HCT116 (cell line): ENCODE measurements at regions not wholly inside any gene's neighbourhood (a gene's known extent, or its start where the extent isn't known, plus 50 kb on each side); places are given as distances from the start of the nearest gene placed in this dataset.

ENCODE experiments used
- ATAC-seq: fragments of 200-7000 bp; cut with Tn5 transposase; 2 replicates; pipeline ENCODE4 v1.9.1; 2020; ENCODE audit warnings: mild to moderate bottlenecking, moderate library complexity
- BruUV-seq: library from RNA; stranded (reverse); fragments of 400-500 nt; replicated peaks from 2 replicates; lab custom pipeline; 2021; lab: Mats Ljungman, UMichigan
- CTCF ChIA-PET: fragments of 300-600 bp; sonication (Branson Sonifier 250); formaldehyde crosslinking; loops from one replicate; lab custom pipeline; 2021; ENCODE audit warnings: antibody characterized with exemption; lab: Charles Lee
- POLR2A ChIA-PET: fragments of 300-600, 350-600 bp; sonication (Branson Sonifier 250); formaldehyde crosslinking; loops from one replicate; lab custom pipeline; 2021; ENCODE audit warnings: antibody characterized with exemption; lab: Charles Lee
- RAD21 ChIA-PET, 2 experiments: fragments of 300-600 bp; sonication (Branson Sonifier 250); formaldehyde crosslinking; loops; one replicate each; lab custom pipeline; 2023; ENCODE audit warnings: low total read pairs in 2 of 2; ENCODE audit not compliant: uncharacterized antibody in 2 of 2, unreplicated experiment in 2 of 2, low non-redundant PET in 1 of 2; lab: Charles Lee
- DNase-seq: peaks from one replicate; pipeline ENCODE4 v3.0.0-alpha.2; 2010; ENCODE audit warnings: low read depth, low spot score
- H2AFZ ChIP-seq: fragments of 200-600 bp; shearing (Covaris generic), sonication (generic); 2 replicates; pipeline ENCODE4 v1.6.1; 2017; ENCODE audit warnings: low read depth, mixed run types, mixed read lengths, antibody characterized with exemption, low read length; ENCODE audit not compliant: poor library complexity, severe bottlenecking
- H3K27ac ChIP-seq: 2 replicates; pipeline ENCODE4 v1.5.1; 2012; ENCODE audit warnings: low read depth, low read length
- H3K27me3 ChIP-seq: fragments of 200-600 bp; sonication (generic); 2 replicates; pipeline ENCODE4 v1.6.1; 2016; ENCODE audit warnings: mixed run types, low read length, mixed read lengths; ENCODE audit not compliant: insufficient read depth
- H3K36me3 ChIP-seq, 2 experiments: fragments of 200-500 bp in 1 of 2; fragments of 200-600 bp in 1 of 2; sonication (Bioruptor generic) in 1 of 2; sonication (generic) in 1 of 2; 2 replicates each; pipeline versions ENCODE4 v1.5.1 to v1.6.1; 2014 to 2016; ENCODE audit warnings: low read length in 2 of 2, inconsistent platforms in 1 of 2, mixed read lengths in 1 of 2, mixed run types in 1 of 2; ENCODE audit not compliant: insufficient read depth in 2 of 2, control insufficient read depth in 1 of 2
- H3K4me1 ChIP-seq, 2 experiments: fragments of 200-600 bp in 1 of 2; sonication (generic) in 1 of 2; 2 replicates each; pipeline versions ENCODE4 v1.5.1 to v1.6.1; 2012 to 2017; ENCODE audit warnings: low read length in 2 of 2, inconsistent platforms in 1 of 2, mild to moderate bottlenecking in 1 of 2, mixed read lengths in 1 of 2, mixed run types in 1 of 2, moderate library complexity in 1 of 2; ENCODE audit not compliant: insufficient read depth in 2 of 2, control insufficient read depth in 1 of 2
- H3K4me2 ChIP-seq: fragments of 200-600 bp; sonication (generic); 2 replicates; pipeline ENCODE4 v1.6.1; 2017; ENCODE audit warnings: mixed run types, low read length, mixed read lengths
- H3K4me3 ChIP-seq, 2 experiments: fragments of 200-600 bp in 1 of 2; sonication (generic) in 1 of 2; replicated peaks in 1 of 2; 2 replicates each; pipeline ENCODE4 v1.5.1; 2011 to 2016; ENCODE audit warnings: low read length in 2 of 2, control low read depth in 1 of 2, low read depth in 1 of 2, mild to moderate bottlenecking in 1 of 2, mixed read lengths in 1 of 2, mixed run types in 1 of 2
- H3K79me2 ChIP-seq: fragments of 200-600 bp; sonication (generic); 2 replicates; pipeline ENCODE4 v1.6.1; 2017; ENCODE audit warnings: mild to moderate bottlenecking, mixed run types, low read length, moderate library complexity, mixed read lengths; ENCODE audit not compliant: insufficient read depth
- H3K9ac ChIP-seq: fragments of 200-600 bp; sonication (generic); 2 replicates; pipeline ENCODE4 v1.6.1; 2016; ENCODE audit warnings: low read length, mixed read lengths
- H3K9me2 ChIP-seq: fragments of 200-600 bp; sonication (generic), shearing (Covaris generic); 2 replicates; pipeline ENCODE4 v1.6.1; 2017; ENCODE audit warnings: mixed run types, mild to moderate bottlenecking, moderate library complexity; ENCODE audit not compliant: insufficient read depth
- H3K9me3 ChIP-seq, 2 experiments: fragments of 200-500 bp in 1 of 2; fragments of 200-600 bp in 1 of 2; sonication (Bioruptor generic) in 1 of 2; sonication (generic) in 1 of 2; 2 replicates each; pipeline ENCODE4 v1.6.1; 2014 to 2017; ENCODE audit warnings: low read length in 2 of 2, mixed read lengths in 2 of 2, inconsistent platforms in 1 of 2, low read depth in 1 of 2, mild to moderate bottlenecking in 1 of 2, mixed run types in 1 of 2, moderate library complexity in 1 of 2; ENCODE audit not compliant: control insufficient read depth in 1 of 2, insufficient read depth in 1 of 2
- H4K20me1 ChIP-seq: fragments of 200-600 bp; sonication (generic), shearing (Covaris generic); 2 replicates; pipeline ENCODE4 v1.6.1; 2017; ENCODE audit warnings: mixed run types, mild to moderate bottlenecking, moderate library complexity; ENCODE audit not compliant: insufficient read depth
- ELF1 ChIP-seq: IDR thresholded peaks from 2 replicates; pipeline ENCODE4 v1.6.1; 2012; ENCODE audit warnings: low read depth, borderline replicate concordance
- EZH2 ChIP-seq: fragments of 200-600 bp; sonication (generic); IDR thresholded peaks from 2 replicates; pipeline ENCODE4 v1.6.1; 2017; ENCODE audit warnings: antibody characterized with exemption, mixed run types
- FOSL1 ChIP-seq: IDR thresholded peaks from 2 replicates; pipeline ENCODE4 v1.6.1; 2012; ENCODE audit warnings: low read depth
- POLR2AphosphoS5 ChIP-seq: IDR thresholded peaks from 2 replicates; pipeline ENCODE4 v1.6.1; 2011; ENCODE audit warnings: mild to moderate bottlenecking, low read depth, low read length, moderate library complexity
- REST ChIP-seq: IDR thresholded peaks from 2 replicates; pipeline ENCODE4 v1.6.1; 2012; ENCODE audit warnings: low read depth
- intact Hi-C: fragments of 100-400 bp; cut with micrococcal nuclease; formaldehyde crosslinking; loops from 2 replicates; pipeline ENCODE4 v1.10.0; 2022
- TF ChIP-seq, protein P1 (sequence below): IDR thresholded peaks from 2 replicates; pipeline ENCODE4 v1.6.1; 2012

DNA sequence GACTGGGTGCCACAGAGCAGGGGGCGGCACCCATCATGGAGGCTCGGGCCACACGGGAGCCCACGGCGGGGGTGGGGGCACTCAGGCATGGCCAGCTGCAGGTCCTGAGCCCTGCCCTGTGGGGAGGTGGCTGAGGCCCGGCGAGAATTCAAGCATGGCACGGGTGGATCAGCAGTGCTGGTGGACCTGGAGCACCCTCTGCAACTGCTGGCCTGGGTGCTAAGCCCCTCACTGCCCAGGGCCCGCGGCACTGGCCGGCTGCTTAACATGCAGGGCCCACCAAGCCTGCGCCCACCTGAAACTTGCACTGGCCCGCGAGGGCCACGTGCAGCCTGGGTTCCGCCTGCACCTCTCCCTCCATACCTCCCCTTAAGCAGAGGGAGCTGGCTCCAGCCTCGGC is 258.6 kb downstream of the CENPC start (continued):
- TF ChIP-seq REST: no peak
- TF ChIP-seq FOSL1: no peak
- TF ChIP-seq, all 23 proteins: peak for 0

DNA sequence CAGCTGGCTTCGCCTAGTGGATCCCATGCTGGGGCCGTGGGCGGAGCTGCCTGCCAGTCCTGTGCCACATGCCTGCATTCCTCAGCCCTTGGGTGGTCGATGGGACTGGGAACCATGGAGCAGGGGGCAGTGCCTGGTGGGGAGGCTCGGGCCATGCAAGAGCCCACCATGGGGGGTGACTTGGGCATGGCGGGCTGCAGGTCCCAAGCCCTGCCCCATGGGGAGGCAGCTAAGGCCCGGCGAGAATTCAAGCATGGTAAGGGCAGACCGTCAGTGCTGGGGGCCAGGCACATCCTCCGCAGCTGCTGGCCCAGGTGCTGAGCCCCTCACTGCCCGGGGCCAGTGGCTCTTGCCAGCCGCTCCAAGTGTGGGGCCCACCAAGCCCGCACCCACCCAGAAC is 262.6 kb downstream of the CENPC start:
- H3K27ac ChIP-seq: no peak overlapping the region
- no peaks in the 10 kb centered on the region for H3K4me1 ChIP-seq
- H3K36me3 ChIP-seq: no peaks in the 10 kb centered on the region
- BruUV-seq: no TSS peak
- no peaks in the 10 kb centered on the region for H3K9me2 ChIP-seq
- H3K27me3 ChIP-seq: no peaks in the 10 kb centered on the region
- no peaks in the 10 kb centered on the region for H3K79me2 ChIP-seq
- ChIA-PET POLR2A (no interaction called here), CTCF (no interaction called here), RAD21 (no interaction called here)
- intact Hi-C loops: no loop called here
- no peak for DNase-seq
- no peak overlapping the region for H3K9ac ChIP-seq
- no peak overlapping the region for H3K4me2 ChIP-seq
- H3K4me3 ChIP-seq: no peak overlapping the region
- TF ChIP-seq POLR2AphosphoS5 (no peak), ELF1 (no peak), EZH2 (no peak)
- TF ChIP-seq, protein P1, sequence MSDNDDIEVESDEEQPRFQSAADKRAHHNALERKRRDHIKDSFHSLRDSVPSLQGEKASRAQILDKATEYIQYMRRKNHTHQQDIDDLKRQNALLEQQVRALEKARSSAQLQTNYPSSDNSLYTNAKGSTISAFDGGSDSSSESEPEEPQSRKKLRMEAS: no peak
- no peak for ATAC-seq
- H4K20me1 ChIP-seq: no peaks in the 10 kb centered on the region
- H3K9me3 ChIP-seq: no peaks in the 10 kb centered on the region
- no peak overlapping the region for H2AFZ ChIP-seq
